ENCODE measurements at regions not wholly inside any gene's neighbourhood (a gene's known extent, or its start where the extent isn't known, plus 50 kb on each side); places are given as distances from the start of the nearest gene placed in this dataset.

GRCh38 chr14:101504096-101504948 lies 57.0 kb upstream of the DIO3 start:
- no peak for DNase-seq (ENCODE audit: low read depth)

DNA sequence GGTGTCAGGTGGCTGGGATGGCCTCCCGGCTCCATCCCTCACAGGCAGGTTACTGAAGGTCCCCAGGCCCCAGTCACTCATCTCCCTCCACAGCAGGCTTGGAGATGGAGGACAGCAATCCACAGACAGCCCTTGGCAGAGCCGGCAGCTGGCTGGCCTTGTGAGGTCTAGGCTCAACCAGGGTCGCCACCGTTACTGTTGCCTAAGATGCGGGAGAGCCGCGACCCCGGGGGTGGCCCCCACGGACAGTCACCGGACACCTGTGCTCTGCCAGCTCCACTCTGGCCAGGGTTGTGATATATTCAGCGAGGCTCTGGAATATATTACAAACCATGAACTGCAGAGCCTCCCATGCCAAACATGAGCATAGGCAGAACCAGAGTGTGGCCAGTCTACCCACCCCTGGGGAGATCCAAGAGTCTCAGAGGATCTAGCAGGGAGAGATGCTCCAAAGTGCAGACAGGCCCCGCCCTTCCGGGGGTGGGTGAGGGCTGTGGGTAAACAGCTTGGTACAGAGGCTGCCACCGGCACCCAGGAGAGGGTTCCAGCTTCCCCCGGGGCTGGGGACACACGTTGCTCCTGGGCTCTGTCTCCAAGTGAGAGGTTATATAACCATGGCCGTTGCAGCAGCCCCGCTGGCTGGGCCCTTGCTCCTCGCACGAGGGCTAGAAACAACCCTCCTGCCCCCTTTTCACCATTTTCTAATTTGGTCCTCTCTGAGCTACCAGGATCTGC lies 55.9 kb upstream of the DIO3 start:
- no peak for DNase-seq (ENCODE audit: low read depth)

GRCh38 chr14:101506211-101506925 lies 54.9 kb upstream of the DIO3 start:
- DNase-seq (ENCODE audit: low read depth), result no peak

GRCh38 chr14:101506926-101507835 lies 54.1 kb upstream of the DIO3 start:
- DNase-seq (ENCODE audit: low read depth), result no peak

DNA sequence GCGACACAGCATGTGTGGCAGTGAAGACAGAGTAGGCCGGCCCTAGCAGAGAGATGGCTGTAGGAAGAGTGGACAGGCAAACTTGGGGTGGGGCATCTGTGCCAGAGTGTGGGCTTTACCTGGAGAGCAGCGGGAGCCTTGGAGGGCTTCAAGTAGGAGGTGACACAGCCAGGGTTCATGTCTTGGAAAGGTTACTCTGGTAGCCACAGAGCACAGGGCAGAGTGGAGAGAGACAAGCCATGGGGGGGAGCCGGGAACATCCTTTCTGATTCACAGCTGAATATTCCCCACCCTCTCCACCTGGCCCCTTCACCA lies 53.5 kb upstream of the DIO3 start:
- no peak for DNase-seq (ENCODE audit: low read depth)

DNA sequence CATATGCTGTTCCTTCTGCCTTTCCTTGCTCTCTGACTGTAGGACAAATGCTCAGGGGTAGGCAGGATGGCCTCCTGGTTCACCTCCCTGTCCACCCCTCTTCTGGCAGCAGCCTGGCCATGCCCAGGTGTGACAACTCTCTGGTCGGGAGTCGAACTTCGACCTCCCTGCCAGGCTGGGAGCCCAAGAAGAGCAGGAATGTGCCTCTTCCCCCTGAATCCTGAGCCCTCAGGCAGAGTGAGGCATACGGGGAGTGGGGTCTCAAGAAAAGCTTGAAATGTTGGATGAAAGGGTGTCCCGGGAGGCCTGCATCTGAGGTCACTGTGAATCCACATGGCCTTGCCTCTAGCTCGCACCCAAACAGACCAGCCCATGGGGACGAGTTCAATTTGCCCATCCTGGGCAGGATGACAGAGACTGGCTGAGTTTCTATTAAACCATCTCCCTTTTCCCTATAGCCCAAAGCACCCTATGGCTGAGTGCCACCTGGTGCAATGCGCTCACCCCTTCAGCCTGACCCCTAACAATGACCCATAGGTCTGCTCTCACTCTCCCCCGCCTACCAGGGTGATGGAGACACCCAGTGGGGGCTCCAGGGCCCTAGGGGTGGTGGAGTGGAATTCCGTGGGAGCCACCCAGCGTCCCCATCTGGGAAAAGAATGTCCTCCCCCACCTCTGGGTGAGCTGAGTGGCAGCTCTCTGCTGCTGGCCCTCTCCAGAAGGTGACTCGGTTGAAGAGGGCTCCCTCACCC lies 52.9 kb upstream of the DIO3 start:
- DNase-seq (ENCODE audit: low read depth), result no peak

- no peak for DNase-seq (ENCODE audit: low read depth)
These were observed 52.2 kb upstream of the DIO3 start for GRCh38 chr14:101508948-101509729.

GRCh38 chr14:101509730-101510371 lies 51.4 kb upstream of the DIO3 start:
- no peak for DNase-seq (ENCODE audit: low read depth)

GRCh38 chr14:101511199-101511598 lies 50.1 kb upstream of the DIO3 start:
- no peak for DNase-seq (ENCODE audit: low read depth)

All from stimulated activated CD8-positive, alpha-beta memory T cell treated with anti-CD3 and anti-CD28 coated beads, Interleukin-4, amount 100 ng/mL, for 24 hours (primary cell).